Ishikawa (cell line): ENCODE measurements at regions not wholly inside any gene's neighbourhood (a gene's known extent, or its start where the extent isn't known, plus 50 kb on each side); places are given as distances from the start of the nearest gene placed in this dataset.

Experiments used
- CEBPB ChIP-seq: IDR thresholded peaks from 2 replicates; pipeline ENCODE4 v1.6.1; 2012
- CREB1 ChIP-seq: IDR thresholded peaks from 2 replicates; pipeline ENCODE4 v1.6.1; 2012; ENCODE audit warnings: low read depth
- EGR1 ChIP-seq: IDR thresholded peaks from 2 replicates; pipeline ENCODE4 v1.6.1; 2012
- EP300 ChIP-seq: IDR thresholded peaks from 2 replicates; pipeline ENCODE4 v1.6.1; 2012; ENCODE audit warnings: borderline replicate concordance
- FOXM1 ChIP-seq: IDR thresholded peaks from 2 replicates; pipeline ENCODE4 v1.6.1; 2012; ENCODE audit warnings: low read depth, borderline replicate concordance
- NFIC ChIP-seq: IDR thresholded peaks from 2 replicates; pipeline ENCODE4 v1.6.1; 2012
- RAD21 ChIP-seq: IDR thresholded peaks from 2 replicates; pipeline ENCODE4 v1.6.1; 2012; ENCODE audit warnings: low read depth
- TAF1 ChIP-seq: IDR thresholded peaks from 2 replicates; pipeline ENCODE4 v1.6.1; 2012; ENCODE audit warnings: low read depth, mild to moderate bottlenecking
- TCF12 ChIP-seq: IDR thresholded peaks from 2 replicates; pipeline ENCODE4 v1.6.1; 2012; ENCODE audit warnings: low read depth
- TEAD4 ChIP-seq: IDR thresholded peaks from 2 replicates; pipeline ENCODE4 v1.6.1; 2012
- YY1 ChIP-seq: IDR thresholded peaks from 2 replicates; pipeline ENCODE4 v1.6.1; 2012; ENCODE audit warnings: low read depth
- ZBTB7A ChIP-seq: IDR thresholded peaks from 2 replicates; pipeline ENCODE4 v1.6.1; 2012; ENCODE audit warnings: low read depth
- TF ChIP-seq, protein P1 (sequence below): IDR thresholded peaks from 2 replicates; pipeline ENCODE4 v1.6.1; 2012
- TF ChIP-seq, protein P2 (sequence below): IDR thresholded peaks from 2 replicates; pipeline ENCODE4 v1.6.1; 2012
- TF ChIP-seq, protein P3 (sequence below): IDR thresholded peaks from 2 replicates; pipeline ENCODE4 v1.6.1; 2012; ENCODE audit warnings: low read depth, mild to moderate bottlenecking

DNA sequence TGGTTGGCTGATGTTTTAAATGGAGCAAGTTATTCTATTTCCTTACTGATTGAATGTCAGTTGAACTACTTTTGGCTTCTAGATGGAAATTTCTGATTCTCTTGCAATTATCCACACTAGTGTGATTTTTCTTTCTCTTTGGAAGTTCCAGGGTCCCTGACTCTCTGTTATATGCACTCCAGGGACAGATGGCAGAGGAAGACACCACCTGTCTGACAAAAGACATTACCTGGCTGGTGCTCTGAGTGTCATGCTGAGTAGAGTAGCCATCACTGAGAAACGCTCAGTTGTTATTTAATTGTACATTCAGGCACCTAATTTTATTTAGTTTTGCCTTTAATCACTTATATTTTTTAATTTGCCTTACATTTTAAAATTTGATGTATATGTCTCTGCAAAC lies 105.4 kb upstream of the TLL1 start:
- TF ChIP-seq CREB1, result no peak
- TF ChIP-seq CEBPB, result no peak
- no peak for TF ChIP-seq NFIC
- no peak for TF ChIP-seq ZBTB7A
- no peak for TF ChIP-seq EGR1
- TF ChIP-seq, protein P1, sequence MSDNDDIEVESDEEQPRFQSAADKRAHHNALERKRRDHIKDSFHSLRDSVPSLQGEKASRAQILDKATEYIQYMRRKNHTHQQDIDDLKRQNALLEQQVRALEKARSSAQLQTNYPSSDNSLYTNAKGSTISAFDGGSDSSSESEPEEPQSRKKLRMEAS, result no peak
- no peak for TF ChIP-seq TAF1

DNA sequence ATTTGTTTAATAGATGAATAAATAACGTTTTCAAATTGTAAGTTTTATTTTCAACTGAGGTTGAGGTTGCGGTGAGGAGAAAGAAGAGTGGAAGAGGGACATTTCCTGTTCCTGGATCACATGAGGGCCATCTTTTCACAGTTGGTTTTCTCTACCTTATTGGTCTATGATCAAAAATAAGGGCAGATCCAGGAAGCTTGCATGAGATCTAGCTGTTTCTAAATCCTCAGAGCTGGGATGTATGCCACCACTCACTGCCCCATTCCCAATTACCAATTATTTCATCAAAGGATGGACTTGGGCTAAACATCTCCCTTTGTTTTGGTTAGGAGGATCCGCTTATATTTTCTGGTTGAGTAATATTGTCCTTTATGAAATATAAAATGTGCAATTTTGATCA lies 104.8 kb upstream of the TLL1 start:
- TF ChIP-seq TAF1 (no peak), CREB1 (no peak), EGR1 (no peak), EP300 (no peak), NFIC (no peak), CEBPB (no peak), TEAD4 (no peak), ZBTB7A (no peak), RAD21 (no peak), YY1 (no peak)
- TF ChIP-seq, protein P2, sequence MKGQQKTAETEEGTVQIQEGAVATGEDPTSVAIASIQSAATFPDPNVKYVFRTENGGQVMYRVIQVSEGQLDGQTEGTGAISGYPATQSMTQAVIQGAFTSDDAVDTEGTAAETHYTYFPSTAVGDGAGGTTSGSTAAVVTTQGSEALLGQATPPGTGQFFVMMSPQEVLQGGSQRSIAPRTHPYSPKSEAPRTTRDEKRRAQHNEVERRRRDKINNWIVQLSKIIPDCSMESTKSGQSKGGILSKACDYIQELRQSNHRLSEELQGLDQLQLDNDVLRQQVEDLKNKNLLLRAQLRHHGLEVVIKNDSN, result no peak
- TF ChIP-seq, protein P3, sequence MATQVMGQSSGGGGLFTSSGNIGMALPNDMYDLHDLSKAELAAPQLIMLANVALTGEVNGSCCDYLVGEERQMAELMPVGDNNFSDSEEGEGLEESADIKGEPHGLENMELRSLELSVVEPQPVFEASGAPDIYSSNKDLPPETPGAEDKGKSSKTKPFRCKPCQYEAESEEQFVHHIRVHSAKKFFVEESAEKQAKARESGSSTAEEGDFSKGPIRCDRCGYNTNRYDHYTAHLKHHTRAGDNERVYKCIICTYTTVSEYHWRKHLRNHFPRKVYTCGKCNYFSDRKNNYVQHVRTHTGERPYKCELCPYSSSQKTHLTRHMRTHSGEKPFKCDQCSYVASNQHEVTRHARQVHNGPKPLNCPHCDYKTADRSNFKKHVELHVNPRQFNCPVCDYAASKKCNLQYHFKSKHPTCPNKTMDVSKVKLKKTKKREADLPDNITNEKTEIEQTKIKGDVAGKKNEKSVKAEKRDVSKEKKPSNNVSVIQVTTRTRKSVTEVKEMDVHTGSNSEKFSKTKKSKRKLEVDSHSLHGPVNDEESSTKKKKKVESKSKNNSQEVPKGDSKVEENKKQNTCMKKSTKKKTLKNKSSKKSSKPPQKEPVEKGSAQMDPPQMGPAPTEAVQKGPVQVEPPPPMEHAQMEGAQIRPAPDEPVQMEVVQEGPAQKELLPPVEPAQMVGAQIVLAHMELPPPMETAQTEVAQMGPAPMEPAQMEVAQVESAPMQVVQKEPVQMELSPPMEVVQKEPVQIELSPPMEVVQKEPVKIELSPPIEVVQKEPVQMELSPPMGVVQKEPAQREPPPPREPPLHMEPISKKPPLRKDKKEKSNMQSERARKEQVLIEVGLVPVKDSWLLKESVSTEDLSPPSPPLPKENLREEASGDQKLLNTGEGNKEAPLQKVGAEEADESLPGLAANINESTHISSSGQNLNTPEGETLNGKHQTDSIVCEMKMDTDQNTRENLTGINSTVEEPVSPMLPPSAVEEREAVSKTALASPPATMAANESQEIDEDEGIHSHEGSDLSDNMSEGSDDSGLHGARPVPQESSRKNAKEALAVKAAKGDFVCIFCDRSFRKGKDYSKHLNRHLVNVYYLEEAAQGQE, result no peak
- TF ChIP-seq, protein P1, result no peak

DNA sequence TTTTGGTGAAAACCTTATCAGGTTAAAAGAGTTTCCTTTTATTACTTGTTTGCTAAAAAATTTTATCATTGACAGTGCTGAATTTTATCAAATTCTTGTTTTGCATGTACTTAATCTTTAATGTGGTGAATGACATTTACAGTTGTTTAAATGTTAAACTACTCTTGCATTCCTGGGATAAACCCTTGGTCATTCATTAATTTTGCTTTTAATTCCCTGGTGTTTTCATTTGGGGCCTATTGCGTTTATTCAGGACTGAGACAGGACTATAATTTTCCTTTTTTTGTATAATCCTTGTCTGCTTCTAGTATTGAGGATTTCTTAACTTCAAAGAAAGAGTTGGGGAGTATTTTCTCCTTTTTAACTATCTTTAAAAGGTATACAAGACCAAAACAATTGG lies 98.7 kb upstream of the TLL1 start:
- TF ChIP-seq RAD21 (no peak), TAF1 (no peak), YY1 (no peak), CREB1 (no peak), FOXM1 (no peak), TCF12 (no peak), CEBPB (no peak)
- TF ChIP-seq, protein P1, result no peak
- TF ChIP-seq, protein P3, result no peak
- TF ChIP-seq, protein P2, result no peak

DNA sequence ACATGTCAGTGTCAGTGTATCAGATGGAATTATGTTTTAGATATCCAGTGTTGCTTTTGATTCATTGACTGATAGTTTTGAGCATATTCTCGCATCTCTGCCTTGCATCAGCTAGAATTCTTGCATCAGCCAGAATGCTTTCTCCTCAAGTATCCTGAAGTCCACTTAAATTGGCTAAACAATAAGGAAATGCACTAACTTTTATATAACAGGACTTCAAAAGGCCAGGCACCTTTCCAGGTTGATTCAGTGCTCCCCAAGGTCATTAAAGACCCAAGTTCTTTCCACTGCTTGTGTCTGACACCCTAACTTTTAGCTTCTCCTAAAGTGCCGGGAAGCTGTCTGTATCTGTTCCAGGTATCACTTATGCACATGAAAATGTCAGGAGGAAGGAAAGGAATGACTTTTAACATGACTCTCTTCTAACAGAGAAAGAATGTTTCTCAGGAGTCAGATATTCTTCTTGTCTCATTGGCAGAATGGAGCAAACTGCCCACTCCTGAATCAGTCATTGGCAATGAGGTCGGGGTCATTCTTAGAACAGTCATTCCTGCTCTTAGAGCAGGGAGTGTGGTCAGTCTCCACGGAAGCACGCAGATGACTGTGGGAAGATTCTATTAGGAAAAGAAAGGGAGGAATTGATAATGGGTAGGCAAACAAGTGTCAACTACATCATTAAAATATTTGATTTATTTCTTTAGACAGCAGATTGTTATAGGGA lies 92.9 kb upstream of the TLL1 start:
- TF ChIP-seq, protein P1, result no peak
- TF ChIP-seq TAF1 (no peak), EGR1 (no peak), TEAD4 (no peak)

DNA sequence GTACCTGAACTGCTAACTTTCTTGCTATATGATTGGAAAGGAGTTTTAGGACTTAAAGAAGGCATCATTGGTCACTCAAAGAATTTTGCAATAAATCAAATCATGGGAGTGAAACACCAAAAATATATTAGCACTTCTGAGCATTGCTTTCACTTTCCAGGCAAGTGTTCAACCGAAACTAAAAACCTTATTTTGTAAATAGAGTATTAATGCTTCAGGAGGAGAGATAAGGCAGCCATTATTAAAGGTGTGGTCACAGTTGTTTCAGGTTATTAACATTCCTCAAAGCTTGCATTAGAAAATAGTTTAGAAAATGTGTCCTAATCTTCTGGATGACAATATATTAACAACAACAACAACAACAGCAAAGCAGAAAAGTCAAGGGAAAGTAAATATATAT lies 92.3 kb upstream of the TLL1 start:
- TF ChIP-seq EP300, result no peak
- TF ChIP-seq EGR1, result no peak
- TF ChIP-seq TEAD4, result no peak
- no peak for TF ChIP-seq NFIC
- TF ChIP-seq, protein P2, result no peak
- no peak for TF ChIP-seq YY1
- TF ChIP-seq CEBPB, result no peak
- no peak for TF ChIP-seq ZBTB7A
- TF ChIP-seq, protein P1, result no peak
- no peak for TF ChIP-seq TCF12
- no peak for TF ChIP-seq RAD21
- no peak for TF ChIP-seq CREB1
- TF ChIP-seq, protein P3, result no peak
- no peak for TF ChIP-seq TAF1
- TF ChIP-seq FOXM1, result no peak
